OCI-LY1 (cell line): ENCODE measurements at regions not wholly inside any gene's neighbourhood (a gene's known extent, or its start where the extent isn't known, plus 50 kb on each side); places are given as distances from the start of the nearest gene placed in this dataset.

ENCODE experiments used
- EZH2 ChIP-seq: fragments of 200-600 bp; sonication (generic), shearing (Covaris generic); IDR thresholded peaks from 2 replicates; pipeline ENCODE4 v1.8.0; 2017; ENCODE audit warnings: borderline replicate concordance, mixed run types, mild to moderate bottlenecking, antibody characterized with exemption, low read length, moderate library complexity, mixed read lengths
- TF ChIP-seq, protein P1 (sequence below): fragments of 200-600 bp; sonication (generic), shearing (Covaris generic); IDR thresholded peaks from 2 replicates; pipeline ENCODE4 v1.5.1; 2017; ENCODE audit warnings: mild to moderate bottlenecking, antibody characterized with exemption, low read length, moderate library complexity, mixed read lengths

DNA sequence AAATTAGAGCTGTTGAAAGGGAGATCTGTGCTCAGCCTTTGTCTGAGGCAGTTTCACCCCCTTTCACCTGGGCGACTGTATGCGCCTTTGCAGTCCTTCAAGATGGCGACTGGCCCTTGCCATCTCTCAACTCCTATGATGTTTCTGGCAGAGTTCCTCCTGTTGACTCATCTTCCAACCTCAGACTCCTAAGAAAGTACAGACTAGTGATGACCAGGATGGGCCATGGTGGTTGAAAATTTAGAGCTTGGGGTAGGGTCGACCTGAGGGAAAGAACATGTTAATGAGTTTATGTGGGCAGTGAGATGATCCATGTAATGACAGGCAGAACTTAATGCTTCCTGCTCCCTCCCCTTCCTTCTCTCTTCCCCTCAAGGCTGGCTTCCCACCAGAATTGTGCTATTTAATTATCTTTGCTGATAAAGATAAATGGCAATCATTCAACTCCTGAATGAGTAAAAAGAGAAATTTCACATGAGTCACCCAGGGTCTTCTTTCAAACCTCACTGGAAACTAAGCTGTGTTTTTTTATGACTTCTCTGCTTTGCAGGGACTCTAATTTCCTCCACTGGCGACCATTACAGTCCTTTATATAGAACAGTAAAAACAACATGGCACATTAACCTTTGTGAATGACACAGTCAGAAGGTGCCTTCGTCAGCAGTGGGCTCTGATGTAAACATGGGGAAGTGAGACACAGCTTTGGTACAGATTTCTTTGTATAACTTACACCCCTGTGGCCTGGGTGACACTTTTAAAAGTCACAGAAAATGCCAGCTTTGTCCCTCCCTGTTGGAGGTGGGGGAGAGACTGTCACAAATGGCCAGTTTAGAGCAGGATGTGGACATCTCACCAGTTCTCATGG, 103.5 kb downstream of the SCP2D1 start:
- TF ChIP-seq, protein P1, sequence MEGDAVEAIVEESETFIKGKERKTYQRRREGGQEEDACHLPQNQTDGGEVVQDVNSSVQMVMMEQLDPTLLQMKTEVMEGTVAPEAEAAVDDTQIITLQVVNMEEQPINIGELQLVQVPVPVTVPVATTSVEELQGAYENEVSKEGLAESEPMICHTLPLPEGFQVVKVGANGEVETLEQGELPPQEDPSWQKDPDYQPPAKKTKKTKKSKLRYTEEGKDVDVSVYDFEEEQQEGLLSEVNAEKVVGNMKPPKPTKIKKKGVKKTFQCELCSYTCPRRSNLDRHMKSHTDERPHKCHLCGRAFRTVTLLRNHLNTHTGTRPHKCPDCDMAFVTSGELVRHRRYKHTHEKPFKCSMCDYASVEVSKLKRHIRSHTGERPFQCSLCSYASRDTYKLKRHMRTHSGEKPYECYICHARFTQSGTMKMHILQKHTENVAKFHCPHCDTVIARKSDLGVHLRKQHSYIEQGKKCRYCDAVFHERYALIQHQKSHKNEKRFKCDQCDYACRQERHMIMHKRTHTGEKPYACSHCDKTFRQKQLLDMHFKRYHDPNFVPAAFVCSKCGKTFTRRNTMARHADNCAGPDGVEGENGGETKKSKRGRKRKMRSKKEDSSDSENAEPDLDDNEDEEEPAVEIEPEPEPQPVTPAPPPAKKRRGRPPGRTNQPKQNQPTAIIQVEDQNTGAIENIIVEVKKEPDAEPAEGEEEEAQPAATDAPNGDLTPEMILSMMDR = no peak
- no peak for TF ChIP-seq EZH2
